ENCODE measurements at regions not wholly inside any gene's neighbourhood (a gene's known extent, or its start where the extent isn't known, plus 50 kb on each side); places are given as distances from the start of the nearest gene placed in this dataset.

DNA sequence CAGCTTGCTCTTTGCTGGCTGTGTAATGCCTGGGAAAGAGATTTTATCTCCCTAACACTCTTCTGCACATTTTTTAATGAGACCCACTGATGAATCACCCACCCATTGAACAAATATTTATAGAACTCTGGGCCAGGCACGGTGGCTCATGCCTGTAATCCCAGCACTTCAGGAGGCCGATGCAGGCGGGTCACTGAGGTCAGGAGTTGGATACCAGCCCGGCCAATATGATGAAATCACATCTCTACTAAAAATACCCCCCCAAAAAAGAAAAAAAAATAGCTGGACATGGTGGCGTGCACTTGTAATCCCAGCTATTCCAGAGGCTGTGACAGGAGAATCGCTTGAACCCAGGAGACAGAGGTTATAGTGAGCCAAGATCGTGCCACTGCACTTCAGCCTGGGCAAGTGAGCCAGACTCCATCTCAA lies 82.1 kb upstream of the SIRPA start:
- no peaks in the 10 kb centered on the region for H3K9me2 ChIP-seq (ENCODE audit: low read depth, low read length)
- no peak overlapping the region for H3K9ac ChIP-seq (ENCODE audit: low read length)
- H2AFZ ChIP-seq (ENCODE audit: low read length): no peak overlapping the region
- H3F3A ChIP-seq (ENCODE audit: insufficient read depth, low read length): no peaks in the 10 kb centered on the region
- no peaks in the 10 kb centered on the region for H4K20me1 ChIP-seq (ENCODE audit: insufficient read depth, low read length)
- no peaks in the 10 kb centered on the region for H3K9me3 ChIP-seq (ENCODE audit: low read length)
- H3K36me3 ChIP-seq (ENCODE audit: insufficient read depth, low read length): no peaks in the 10 kb centered on the region
- H3K79me2 ChIP-seq (ENCODE audit: insufficient read depth, low read length): no peaks in the 10 kb centered on the region
- TF ChIP-seq, protein P1, sequence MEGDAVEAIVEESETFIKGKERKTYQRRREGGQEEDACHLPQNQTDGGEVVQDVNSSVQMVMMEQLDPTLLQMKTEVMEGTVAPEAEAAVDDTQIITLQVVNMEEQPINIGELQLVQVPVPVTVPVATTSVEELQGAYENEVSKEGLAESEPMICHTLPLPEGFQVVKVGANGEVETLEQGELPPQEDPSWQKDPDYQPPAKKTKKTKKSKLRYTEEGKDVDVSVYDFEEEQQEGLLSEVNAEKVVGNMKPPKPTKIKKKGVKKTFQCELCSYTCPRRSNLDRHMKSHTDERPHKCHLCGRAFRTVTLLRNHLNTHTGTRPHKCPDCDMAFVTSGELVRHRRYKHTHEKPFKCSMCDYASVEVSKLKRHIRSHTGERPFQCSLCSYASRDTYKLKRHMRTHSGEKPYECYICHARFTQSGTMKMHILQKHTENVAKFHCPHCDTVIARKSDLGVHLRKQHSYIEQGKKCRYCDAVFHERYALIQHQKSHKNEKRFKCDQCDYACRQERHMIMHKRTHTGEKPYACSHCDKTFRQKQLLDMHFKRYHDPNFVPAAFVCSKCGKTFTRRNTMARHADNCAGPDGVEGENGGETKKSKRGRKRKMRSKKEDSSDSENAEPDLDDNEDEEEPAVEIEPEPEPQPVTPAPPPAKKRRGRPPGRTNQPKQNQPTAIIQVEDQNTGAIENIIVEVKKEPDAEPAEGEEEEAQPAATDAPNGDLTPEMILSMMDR (IDR thresholded peaks at IDR 0.05; ENCODE audit: low read length): no peak
- TF ChIP-seq EZH2 (IDR thresholded peaks at IDR 0.05; ENCODE audit: borderline replicate concordance, low read length): no peak
- H3K27me3 ChIP-seq (ENCODE audit: insufficient read depth, low read length): no peaks in the 10 kb centered on the region
- H3K4me3 ChIP-seq (ENCODE audit: low read depth, low read length, poor library complexity, severe bottlenecking): no peak overlapping the region
- no peak overlapping the region for H3K27ac ChIP-seq (ENCODE audit: low read depth, low read length, poor library complexity, severe bottlenecking)
- H3K4me1 ChIP-seq (ENCODE audit: insufficient read depth, low read length, severe bottlenecking): no peaks in the 10 kb centered on the region
- H3K4me2 ChIP-seq (ENCODE audit: low read length): no peak overlapping the region

DNA sequence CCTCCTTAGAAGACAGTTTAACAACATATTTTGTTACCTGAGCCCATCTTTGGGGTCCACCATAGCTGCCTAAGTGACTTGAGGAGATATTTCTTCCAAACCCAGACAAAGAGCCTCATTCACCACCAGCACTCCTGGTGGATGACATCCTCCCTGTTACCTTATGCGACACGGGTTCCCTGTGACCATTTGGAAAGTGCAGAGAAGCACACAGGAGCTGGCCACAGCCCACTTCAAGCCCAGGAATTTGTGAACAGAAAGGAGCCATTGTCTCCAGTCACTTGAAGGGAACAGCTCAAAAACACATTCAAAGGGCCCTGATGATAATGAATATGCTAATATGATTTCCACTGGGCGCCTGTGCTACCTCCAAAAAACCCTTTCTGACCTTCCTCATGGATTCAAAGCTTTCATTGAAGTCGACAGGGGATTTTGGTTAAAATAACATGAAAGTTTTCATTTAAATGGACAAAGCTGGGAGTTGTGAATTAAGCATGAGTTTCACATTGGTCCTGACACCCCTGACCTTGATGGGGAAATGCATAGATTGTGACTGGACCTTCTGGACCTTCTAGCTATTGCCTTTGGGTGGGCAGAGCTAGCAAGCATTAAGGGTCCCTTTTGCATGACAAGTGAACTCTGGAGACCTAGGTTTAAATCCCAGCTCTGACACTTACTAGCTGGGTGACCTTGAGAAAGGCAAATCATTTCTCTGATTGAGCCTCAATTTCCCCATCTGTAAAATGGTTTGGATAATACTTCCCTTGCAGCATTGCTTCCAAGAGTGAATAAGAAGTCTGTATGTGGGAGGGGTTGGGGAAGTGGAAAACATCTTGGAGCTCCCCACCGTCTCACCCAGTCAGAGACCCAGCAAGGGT lies 83.3 kb upstream of the SIRPA start:
- Histone ChIP-seq H3K4me3 (ENCODE audit: low read depth, low read length, poor library complexity, severe bottlenecking) (no peak overlapping the region), H3K9me2 (ENCODE audit: low read depth, low read length) (no peaks in the 10 kb centered on the region), H4K20me1 (ENCODE audit: insufficient read depth, low read length) (no peaks in the 10 kb centered on the region), H3K9ac (ENCODE audit: low read length) (no peak overlapping the region), H3F3A (ENCODE audit: insufficient read depth, low read length) (no peaks in the 10 kb centered on the region), H3K27ac (ENCODE audit: low read depth, low read length, poor library complexity, severe bottlenecking) (no peak overlapping the region), H3K79me2 (ENCODE audit: insufficient read depth, low read length) (no peaks in the 10 kb centered on the region), H3K4me1 (ENCODE audit: insufficient read depth, low read length, severe bottlenecking) (no peaks in the 10 kb centered on the region), H3K9me3 (ENCODE audit: low read length) (no peaks in the 10 kb centered on the region), H2AFZ (ENCODE audit: low read length) (no peak overlapping the region), H3K36me3 (ENCODE audit: insufficient read depth, low read length) (no peaks in the 10 kb centered on the region), H3K4me2 (ENCODE audit: low read length) (no peak overlapping the region), H3K27me3 (ENCODE audit: insufficient read depth, low read length) (no peaks in the 10 kb centered on the region)
- TF ChIP-seq, protein P1 (IDR thresholded peaks at IDR 0.05; ENCODE audit: low read length): no peak
- TF ChIP-seq EZH2 (IDR thresholded peaks at IDR 0.05; ENCODE audit: borderline replicate concordance, low read length): no peak

GRCh38 chr20:1810926-1811620 lies 84.1 kb upstream of the SIRPA start:
- Histone ChIP-seq H3K79me2 (ENCODE audit: insufficient read depth, low read length) (no peaks in the 10 kb centered on the region), H3K9ac (ENCODE audit: low read length) (no peak overlapping the region), H3K9me2 (ENCODE audit: low read depth, low read length) (no peaks in the 10 kb centered on the region), H3K9me3 (ENCODE audit: low read length) (no peaks in the 10 kb centered on the region), H3K27me3 (ENCODE audit: insufficient read depth, low read length) (no peaks in the 10 kb centered on the region), H3K27ac (ENCODE audit: low read depth, low read length, poor library complexity, severe bottlenecking) (no peak overlapping the region), H3K36me3 (ENCODE audit: insufficient read depth, low read length) (no peaks in the 10 kb centered on the region), H3K4me1 (ENCODE audit: insufficient read depth, low read length, severe bottlenecking) (no peaks in the 10 kb centered on the region), H3F3A (ENCODE audit: insufficient read depth, low read length) (no peaks in the 10 kb centered on the region), H2AFZ (ENCODE audit: low read length) (no peak overlapping the region), H4K20me1 (ENCODE audit: insufficient read depth, low read length) (no peaks in the 10 kb centered on the region), H3K4me2 (ENCODE audit: low read length) (no peak overlapping the region), H3K4me3 (ENCODE audit: low read depth, low read length, poor library complexity, severe bottlenecking) (no peak overlapping the region)
- TF ChIP-seq, protein P1 (IDR thresholded peaks at IDR 0.05; ENCODE audit: low read length): no peak
- TF ChIP-seq EZH2 (IDR thresholded peaks at IDR 0.05; ENCODE audit: borderline replicate concordance, low read length): no peak

Measured in OCI-LY1 (cell line).